Heart left ventricle (tissue), 13 donors: ENCODE measurements at regions not wholly inside any gene's neighbourhood (a gene's known extent, or its start where the extent isn't known, plus 50 kb on each side); places are given as distances from the start of the nearest gene placed in this dataset.

ENCODE experiments used
- CTCF ChIP-seq, 12 donors: fragments of 200-600 bp; sonication (generic) in 4 of 12; IDR thresholded peaks; one replicate each; pipeline versions ENCODE4 v1.5.0 to v1.8.0; 2018 to 2022; ENCODE audit warnings: antibody characterized with exemption in 12 of 12, mild to moderate bottlenecking in 5 of 12
- POLR2A ChIP-seq, 2 donors: fragments of 450-650 bp; IDR thresholded peaks; one replicate each; pipeline ENCODE4 v1.6.1; 2017; ENCODE audit warnings: antibody characterized with exemption in 2 of 2, mild to moderate bottlenecking in 2 of 2, moderate library complexity in 2 of 2
- donor health status: ischemic (EF 13 %, LVEDD 7.1; RV severe dilation, severe dysfunction).
- donor health status: DM: no; HTN: yes; CAD: no.
- donor health status: DM: no; HTN: no; CAD: no.
- donor health status: ischemic (EF 25% LVEDD 6.9; RV normal size, moderate dysfunction).
- donor health status: ischemic (EF 25% LVEDD 5.7; RV mildly dilated, moderate dysfunction).
- donor health status: ischemic (EF 35%, LVEDD 5.7; RV mildly dilated, moderate dysfunction).
- donor health status: nonischemic (EF 11% LVEDD 7.7; RV severe dilation, severe dysfunction).
- donor health status: DM: yes; HTN: yes; CAD: no.
- donor health status: PGD.
- donor health status: ischemic (EF 29% LVEDD 5.4; RV normal size, mild dysfunction).
- donor health status: nonischemic (EF 23%, LVEDD 6.1; RV moderate dilation, normal function).

DNA sequence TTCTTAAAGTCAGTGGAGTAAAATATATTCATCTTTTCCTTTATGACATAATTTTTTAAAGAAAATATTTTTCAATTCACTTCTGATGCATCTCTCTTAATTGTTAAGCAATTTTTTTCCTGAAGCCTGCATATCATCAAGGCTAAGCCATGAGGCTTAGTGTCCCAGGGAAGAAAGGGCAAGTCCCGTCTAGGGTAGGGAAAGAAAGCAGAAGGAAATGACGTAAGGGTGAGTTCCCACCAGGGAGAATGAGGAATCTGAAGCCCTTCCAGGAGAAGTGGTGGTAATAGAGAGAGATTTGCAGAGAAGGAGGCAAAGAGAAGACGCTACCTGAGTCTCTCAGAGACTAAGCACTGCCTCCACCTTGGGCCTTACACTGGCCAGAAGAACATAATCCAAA lies 96.8 kb upstream of the NFE2L3 start:
- TF ChIP-seq POLR2A (IDR thresholded peaks at IDR 0.05) (no peak), CTCF (IDR thresholded peaks at IDR 0.05) (no peak)
